Loucy (cell line): ENCODE measurements at regions not wholly inside any gene's neighbourhood (a gene's known extent, or its start where the extent isn't known, plus 50 kb on each side); places are given as distances from the start of the nearest gene placed in this dataset.

Source experiments
- H2AFZ ChIP-seq: fragments of 200-600 bp; sonication (generic); 2 replicates; pipeline ENCODE4 v1.6.0; 2016; ENCODE audit warnings: antibody characterized with exemption, mild to moderate bottlenecking, low read length, moderate library complexity
- H3F3A ChIP-seq: fragments of 200-600 bp; 2 replicates; pipeline ENCODE4 v1.6.0; 2016; ENCODE audit warnings: antibody characterized with exemption, low read depth, mild to moderate bottlenecking
- H3K27me3 ChIP-seq: fragments of 200-600 bp; sonication (generic); 2 replicates; pipeline ENCODE4 v1.6.1; 2014; ENCODE audit warnings: low read length, mild to moderate bottlenecking; ENCODE audit not compliant: insufficient read depth, poor library complexity, severe bottlenecking
- H3K36me3 ChIP-seq: fragments of 200-600 bp; sonication (generic); 2 replicates; pipeline ENCODE4 v1.6.1; 2016; ENCODE audit warnings: low read length; ENCODE audit not compliant: insufficient read depth
- H3K4me1 ChIP-seq: fragments of 200-600 bp; sonication (generic); 2 replicates; pipeline ENCODE4 v1.5.1; 2014; ENCODE audit warnings: low read length, mild to moderate bottlenecking; ENCODE audit not compliant: insufficient read depth, poor library complexity, severe bottlenecking
- H3K4me2 ChIP-seq: fragments of 200-600 bp; sonication (generic); 2 replicates; pipeline ENCODE4 v1.6.0; 2014; ENCODE audit warnings: antibody characterized with exemption, low read length, low read depth, mild to moderate bottlenecking; ENCODE audit not compliant: poor library complexity, severe bottlenecking
- H3K4me3 ChIP-seq: fragments of 200-600 bp; sonication (generic); 2 replicates; pipeline ENCODE4 v1.5.1; 2014; ENCODE audit warnings: low read length, mild to moderate bottlenecking, mixed read lengths; ENCODE audit not compliant: poor library complexity, severe bottlenecking
- H3K79me2 ChIP-seq: fragments of 200-600 bp; sonication (generic); 2 replicates; pipeline ENCODE4 v1.6.1; 2014; ENCODE audit warnings: low read length; ENCODE audit not compliant: insufficient read depth
- H3K9ac ChIP-seq: fragments of 200-600 bp; sonication (generic); 2 replicates; pipeline ENCODE4 v1.6.0; 2014; ENCODE audit warnings: mild to moderate bottlenecking, low read depth, low read length, moderate library complexity; ENCODE audit not compliant: poor library complexity, severe bottlenecking
- H3K9me2 ChIP-seq: fragments of 200-600 bp; sonication (generic); replicated peaks from 2 replicates; pipeline ENCODE4 v1.6.1; 2016; ENCODE audit warnings: low read depth, low read length, mixed read lengths
- H3K9me3 ChIP-seq: fragments of 200-600 bp; sonication (generic); 2 replicates; pipeline ENCODE4 v1.6.1; 2014; ENCODE audit warnings: mild to moderate bottlenecking, antibody characterized with exemption, low read length, low read depth; ENCODE audit not compliant: insufficient read depth
- H4K20me1 ChIP-seq: fragments of 200-600 bp; sonication (generic); 2 replicates; pipeline ENCODE4 v1.6.0; 2014; ENCODE audit warnings: antibody characterized with exemption, low read length, mild to moderate bottlenecking; ENCODE audit not compliant: insufficient read depth, poor library complexity, severe bottlenecking
- EZH2phosphoT487 ChIP-seq: fragments of 200-600 bp; IDR thresholded peaks from 2 replicates; pipeline ENCODE4 v1.6.1; 2018; ENCODE audit warnings: antibody characterized with exemption, mild to moderate bottlenecking, moderate library complexity, borderline replicate concordance
- TF ChIP-seq, protein P1 (sequence below): fragments of 200-600 bp; sonication (generic); conservative IDR thresholded peaks from 2 replicates; pipeline ENCODE4 v1.5.1; 2014; ENCODE audit warnings: mild to moderate bottlenecking, antibody characterized with exemption, low read length

DNA sequence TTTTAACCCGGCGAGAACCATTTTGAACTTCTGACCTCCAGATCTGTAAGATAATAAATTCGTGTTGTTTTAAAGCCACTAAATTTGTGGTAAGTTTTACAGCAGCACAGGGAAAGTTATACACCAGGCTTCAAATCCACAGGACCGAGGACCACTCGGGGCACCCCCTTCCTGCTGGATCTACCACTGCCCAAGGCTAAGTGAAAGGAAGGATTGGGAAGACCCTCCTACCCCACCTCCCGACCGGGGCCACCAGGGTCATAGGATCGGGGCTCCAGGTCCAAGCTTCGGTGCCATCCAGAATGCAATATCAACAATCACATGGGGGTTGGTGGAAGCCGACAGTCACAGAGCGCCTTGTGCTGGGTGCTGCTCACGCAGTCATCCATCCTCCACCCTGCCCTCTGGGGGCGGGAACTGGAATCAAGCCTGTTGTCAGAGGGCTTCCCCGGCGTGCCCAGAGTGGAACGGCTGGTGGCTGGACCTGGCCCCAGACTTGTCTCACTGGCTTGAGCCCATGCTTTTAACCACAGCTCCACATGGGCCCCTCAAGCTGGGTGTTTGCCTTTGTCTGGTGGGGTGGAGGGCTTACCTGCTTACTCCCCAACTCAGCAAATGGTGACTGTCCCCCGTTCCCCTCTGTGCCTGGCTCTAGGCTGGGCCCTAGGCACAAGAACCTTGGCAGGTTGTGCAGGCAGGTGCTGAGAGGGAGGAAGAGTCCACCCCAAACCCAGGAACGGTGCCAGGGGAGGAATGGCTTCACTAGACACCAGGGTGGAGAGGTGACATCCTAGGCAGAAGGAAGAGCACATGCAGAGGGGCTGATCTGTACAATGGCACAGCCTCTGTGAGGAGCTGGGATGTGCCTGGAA is 180.3 kb upstream of the RTL1 start:
- TF ChIP-seq, protein P1, sequence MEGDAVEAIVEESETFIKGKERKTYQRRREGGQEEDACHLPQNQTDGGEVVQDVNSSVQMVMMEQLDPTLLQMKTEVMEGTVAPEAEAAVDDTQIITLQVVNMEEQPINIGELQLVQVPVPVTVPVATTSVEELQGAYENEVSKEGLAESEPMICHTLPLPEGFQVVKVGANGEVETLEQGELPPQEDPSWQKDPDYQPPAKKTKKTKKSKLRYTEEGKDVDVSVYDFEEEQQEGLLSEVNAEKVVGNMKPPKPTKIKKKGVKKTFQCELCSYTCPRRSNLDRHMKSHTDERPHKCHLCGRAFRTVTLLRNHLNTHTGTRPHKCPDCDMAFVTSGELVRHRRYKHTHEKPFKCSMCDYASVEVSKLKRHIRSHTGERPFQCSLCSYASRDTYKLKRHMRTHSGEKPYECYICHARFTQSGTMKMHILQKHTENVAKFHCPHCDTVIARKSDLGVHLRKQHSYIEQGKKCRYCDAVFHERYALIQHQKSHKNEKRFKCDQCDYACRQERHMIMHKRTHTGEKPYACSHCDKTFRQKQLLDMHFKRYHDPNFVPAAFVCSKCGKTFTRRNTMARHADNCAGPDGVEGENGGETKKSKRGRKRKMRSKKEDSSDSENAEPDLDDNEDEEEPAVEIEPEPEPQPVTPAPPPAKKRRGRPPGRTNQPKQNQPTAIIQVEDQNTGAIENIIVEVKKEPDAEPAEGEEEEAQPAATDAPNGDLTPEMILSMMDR: no peak
- no peak for TF ChIP-seq EZH2phosphoT487
- Histone ChIP-seq H3K36me3 (no peaks in the 10 kb centered on the region), H3K27me3 (no peaks in the 10 kb centered on the region), H3K4me3 (no peak overlapping the region), H3K79me2 (no peaks in the 10 kb centered on the region), H3K9ac (no peak overlapping the region), H3K4me2 (no peak overlapping the region), H3K9me3 (no peaks in the 10 kb centered on the region), H3K9me2 (no peaks in the 10 kb centered on the region), H4K20me1 (no peaks in the 10 kb centered on the region), H3F3A (no peaks in the 10 kb centered on the region), H3K4me1 (no peaks in the 10 kb centered on the region), H2AFZ (no peak overlapping the region)

DNA sequence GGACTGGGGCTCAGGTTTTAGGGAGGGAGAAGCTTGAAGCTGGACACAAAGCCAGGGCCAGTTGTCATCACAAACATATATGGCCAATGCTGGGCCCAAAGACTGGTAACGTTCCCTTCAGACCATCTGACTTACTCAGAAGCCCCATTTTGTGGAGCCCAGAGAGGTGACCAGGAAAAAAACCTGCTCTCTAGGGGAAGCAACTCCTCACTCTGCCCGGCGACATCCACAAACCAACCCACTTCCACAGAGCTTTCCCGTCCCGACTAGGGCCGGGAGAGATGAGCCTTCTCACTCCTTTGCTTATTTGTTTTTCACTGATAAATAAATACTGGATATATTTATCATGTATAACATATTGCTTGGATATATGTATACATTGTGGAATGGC is 180.9 kb upstream of the RTL1 start:
- Histone ChIP-seq H3F3A (no peaks in the 10 kb centered on the region), H3K4me2 (no peak overlapping the region), H3K36me3 (no peaks in the 10 kb centered on the region), H3K9me2 (no peaks in the 10 kb centered on the region), H3K9me3 (no peaks in the 10 kb centered on the region), H3K79me2 (no peaks in the 10 kb centered on the region), H3K4me1 (no peaks in the 10 kb centered on the region), H3K9ac (no peak overlapping the region), H4K20me1 (no peaks in the 10 kb centered on the region), H3K4me3 (no peak overlapping the region), H3K27me3 (no peaks in the 10 kb centered on the region), H2AFZ (no peak overlapping the region)
- no peak for TF ChIP-seq EZH2phosphoT487
- TF ChIP-seq, protein P1: no peak

DNA sequence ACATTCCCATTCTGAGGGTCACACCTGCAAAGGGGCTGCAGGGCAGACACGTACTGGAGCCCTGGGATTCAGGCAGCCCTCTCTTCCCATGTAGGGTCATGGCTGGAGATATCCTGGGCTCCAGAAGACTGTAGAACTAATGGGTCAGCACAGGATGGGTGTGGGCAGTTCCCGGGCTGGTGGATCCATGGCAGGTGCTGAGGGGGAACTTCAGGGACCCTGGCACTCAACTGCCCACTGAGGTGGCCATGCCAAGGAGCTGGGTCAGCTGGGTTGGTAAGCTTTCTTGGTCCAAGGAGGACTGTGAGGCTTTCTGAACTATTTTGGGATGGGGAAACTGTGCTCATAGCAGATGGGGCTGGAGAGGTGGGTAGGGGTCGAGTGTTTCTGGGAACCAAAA is 183.4 kb upstream of the RTL1 start:
- Histone ChIP-seq H3K9me3 (no peaks in the 10 kb centered on the region), H3K9me2 (no peaks in the 10 kb centered on the region), H3K27me3 (no peaks in the 10 kb centered on the region), H3K36me3 (no peaks in the 10 kb centered on the region), H2AFZ (no peak overlapping the region), H3F3A (no peaks in the 10 kb centered on the region), H3K79me2 (no peaks in the 10 kb centered on the region), H3K9ac (no peak overlapping the region), H4K20me1 (no peaks in the 10 kb centered on the region), H3K4me1 (no peaks in the 10 kb centered on the region), H3K4me2 (no peak overlapping the region), H3K4me3 (no peak overlapping the region)
- no peak for TF ChIP-seq EZH2phosphoT487
- TF ChIP-seq, protein P1: no peak
